ENCODE measurements at regions not wholly inside any gene's neighbourhood (a gene's known extent, or its start where the extent isn't known, plus 50 kb on each side); places are given as distances from the start of the nearest gene placed in this dataset.

DNA sequence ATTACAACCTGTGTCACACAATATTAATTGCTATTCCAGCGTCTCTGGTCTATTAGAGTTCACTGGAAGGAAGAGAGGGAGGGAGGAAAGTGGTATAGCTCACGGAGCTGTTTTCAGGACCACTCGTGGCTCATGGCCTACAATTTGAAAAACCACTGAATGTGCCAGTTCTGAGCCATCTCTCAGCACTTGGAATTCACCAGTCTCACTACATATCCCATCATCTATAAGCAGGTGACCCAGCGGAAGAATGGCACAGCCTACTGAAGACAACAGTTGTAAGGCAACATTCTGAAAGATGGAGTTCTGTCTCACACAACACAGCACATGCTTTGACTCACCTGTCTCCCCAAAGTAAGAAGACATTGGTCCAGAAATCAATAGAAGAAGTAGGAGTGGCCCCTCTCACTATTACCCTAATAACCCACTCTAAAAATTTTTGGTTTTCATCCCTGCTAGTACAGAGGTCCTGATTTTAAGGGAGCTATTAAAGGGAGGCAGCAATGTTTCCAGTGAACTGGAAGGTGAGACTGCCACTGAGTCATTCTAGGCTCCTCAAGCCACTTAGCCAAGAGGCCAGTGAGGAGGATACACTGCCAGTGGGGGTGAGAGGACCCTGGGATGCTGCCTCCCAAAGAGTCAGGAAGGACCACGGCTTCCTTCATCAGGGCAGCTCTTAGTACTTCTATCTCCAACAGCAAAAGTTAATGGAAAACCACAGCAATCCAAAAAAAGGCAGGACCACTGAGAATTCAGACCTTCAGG, 50.0 kb upstream of the DOCK9 start:
- no peak for DNase-seq

DNA sequence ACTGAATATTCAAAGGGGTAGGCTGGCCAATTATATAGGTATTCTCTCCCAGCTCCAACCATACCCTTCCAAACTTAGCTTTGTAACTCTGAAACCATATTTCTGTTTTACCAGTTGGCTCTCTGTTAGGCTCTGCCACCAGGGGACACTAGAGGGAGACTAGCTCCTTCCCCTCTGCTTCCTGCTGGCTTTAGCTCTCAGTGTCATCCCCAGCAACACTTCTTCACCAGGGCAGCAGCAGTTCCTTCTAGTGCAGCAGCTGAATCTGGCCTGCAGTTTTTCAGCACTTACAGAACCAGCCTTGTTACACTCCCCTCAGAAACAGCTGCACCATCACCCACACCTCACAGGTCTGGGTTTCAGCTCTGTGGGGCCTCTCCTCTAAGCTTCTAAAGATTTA, 51.0 kb upstream of the DOCK9 start:
- no peak for DNase-seq

DNA sequence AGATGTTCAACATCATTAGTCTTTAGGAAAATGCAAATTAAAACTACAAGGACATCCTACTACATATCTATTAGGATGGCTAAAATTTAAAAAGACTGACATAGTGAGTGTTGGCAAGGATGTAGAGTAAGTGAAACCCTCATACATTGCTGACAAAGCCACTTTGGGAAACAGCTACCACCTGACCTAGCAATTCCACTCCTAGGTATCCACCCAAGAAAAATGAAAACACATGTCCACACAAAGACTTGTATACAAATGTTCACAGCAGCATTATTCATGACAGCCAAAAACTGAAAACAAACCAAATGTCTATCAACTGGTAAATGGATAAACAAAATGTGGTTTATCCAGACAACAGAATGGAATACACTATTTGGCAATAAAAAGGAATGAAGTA, 51.7 kb upstream of the DOCK9 start:
- no peak for DNase-seq

DNA sequence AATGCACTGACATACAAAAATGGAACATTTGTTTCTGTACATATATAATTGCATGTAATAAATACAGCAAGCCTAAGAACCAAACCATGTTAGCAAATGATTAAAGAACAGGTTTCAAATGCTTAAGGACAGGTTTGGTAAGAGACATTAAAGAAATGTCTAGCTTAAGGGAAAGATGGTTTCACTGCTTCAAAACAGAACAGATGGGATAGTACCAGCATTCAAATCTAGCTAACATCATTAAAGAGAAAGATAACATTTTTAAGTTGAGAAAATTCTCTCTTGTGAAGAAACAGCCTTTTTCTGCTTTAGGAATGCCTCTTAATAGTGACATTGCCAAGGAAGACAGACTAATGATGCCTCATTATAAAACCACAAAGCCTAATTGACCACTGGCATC, 52.5 kb upstream of the DOCK9 start:
- DNase-seq = no peak

DNA sequence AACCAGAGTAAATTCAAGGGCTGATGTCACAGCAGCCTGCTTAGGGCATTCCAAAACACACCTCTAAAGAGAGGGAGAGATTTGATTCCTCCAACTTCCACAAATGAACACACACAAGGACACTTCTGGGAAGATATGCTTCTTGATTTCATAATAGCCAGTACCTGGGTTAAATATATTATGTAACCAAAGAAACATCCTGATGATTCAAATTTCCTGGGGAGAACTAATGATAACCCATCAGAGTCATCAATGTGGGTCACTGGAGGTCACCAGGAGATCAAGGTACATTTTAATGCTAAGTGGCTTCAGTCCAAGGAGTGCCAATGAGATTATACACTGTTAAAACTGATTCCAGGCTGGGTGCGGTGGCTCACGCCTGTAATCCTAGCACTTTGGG, 54.0 kb upstream of the DOCK9 start:
- DNase-seq = no peak

DNA sequence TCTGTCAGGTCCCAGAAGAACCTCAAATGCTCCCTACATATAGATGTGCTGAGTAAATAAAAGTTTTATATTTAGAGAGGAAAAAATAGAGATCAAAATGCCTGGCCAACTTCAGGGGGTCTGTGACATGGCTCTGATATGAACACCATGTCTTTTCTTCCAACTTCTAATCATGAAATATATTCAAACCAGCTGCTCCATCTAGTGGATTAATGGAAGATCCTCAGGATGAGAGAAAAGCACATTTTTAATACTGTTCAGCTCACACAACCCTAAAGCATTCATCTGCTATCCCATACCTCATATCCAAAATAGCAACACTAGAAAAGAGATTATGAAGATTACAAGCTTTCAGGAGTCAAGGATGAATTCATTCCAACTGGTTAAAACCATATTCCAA, 56.0 kb upstream of the DOCK9 start:
- no peak for DNase-seq

DNA sequence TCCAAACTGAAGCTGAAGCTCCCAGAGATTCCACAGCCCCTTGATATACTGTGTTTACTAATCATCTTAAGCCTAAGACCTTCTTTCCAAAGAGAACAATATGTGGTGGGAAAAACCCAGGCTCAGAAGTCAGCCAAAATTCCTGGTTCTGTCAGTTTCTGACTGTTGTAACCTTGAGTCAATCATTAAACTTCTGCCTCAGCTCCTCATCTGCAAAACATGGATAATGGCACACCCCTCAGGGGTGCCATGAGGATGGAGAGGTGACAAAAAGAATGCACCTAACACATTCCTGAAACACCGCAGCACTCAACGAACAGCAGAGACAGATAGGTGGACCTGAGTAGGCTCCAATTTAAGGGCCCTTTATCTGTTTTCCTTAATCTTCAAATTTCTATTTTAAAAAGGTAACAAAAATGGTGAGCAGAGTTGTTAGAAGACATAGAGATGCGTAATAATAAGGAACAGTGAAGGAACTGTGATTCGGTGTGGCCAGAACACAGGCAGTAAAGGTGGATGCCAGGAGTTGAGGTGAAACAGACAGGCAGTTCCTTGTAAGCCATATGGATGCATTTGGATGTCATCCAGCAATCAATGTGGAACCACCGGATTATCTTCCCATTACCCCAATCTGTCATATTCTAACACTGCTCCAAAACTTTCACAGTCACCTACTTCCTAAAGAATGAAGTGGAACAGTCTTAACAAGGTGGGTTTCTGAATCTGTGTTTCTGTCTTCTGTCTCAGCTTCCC, 56.6 kb upstream of the DOCK9 start:
- no peak for DNase-seq

DNA sequence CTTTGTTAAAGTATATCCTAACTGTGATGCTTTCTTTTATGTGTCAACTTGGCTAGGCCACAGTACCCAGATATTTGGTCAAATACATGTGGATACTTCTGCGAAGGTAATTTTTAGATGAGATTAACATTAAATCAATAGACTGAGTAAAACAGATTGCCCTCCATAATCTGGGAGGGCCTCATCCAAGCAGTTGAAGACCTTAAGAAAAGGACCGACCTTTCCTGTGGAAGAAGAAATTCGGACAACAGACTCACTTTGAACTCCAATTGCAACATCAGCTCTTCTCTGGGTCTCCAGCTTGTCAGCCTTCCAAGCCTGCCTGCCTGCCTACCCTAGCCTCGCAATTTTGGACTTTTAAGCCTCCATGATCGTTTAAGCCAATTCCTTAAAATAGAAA, 57.9 kb upstream of the DOCK9 start:
- DNase-seq = no peak

DNA sequence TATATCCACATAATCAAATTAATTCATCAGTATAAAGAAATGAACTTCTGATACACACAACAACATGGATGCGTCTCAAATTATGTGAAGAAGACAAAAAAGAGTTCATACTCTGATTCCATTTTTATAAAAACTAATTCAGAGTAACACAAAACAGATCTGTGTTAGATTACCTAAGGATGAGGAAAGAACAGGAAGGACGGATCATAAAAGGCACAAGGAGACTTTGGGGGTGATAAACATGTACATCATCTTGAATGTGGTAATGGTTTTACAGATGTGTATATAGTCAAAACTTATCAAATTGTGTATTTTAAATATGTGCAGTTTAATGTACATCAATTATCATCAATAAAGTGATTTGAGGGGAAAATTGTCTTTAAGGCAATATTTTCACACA, 59.9 kb upstream of the DOCK9 start:
- no peak for DNase-seq

DNA sequence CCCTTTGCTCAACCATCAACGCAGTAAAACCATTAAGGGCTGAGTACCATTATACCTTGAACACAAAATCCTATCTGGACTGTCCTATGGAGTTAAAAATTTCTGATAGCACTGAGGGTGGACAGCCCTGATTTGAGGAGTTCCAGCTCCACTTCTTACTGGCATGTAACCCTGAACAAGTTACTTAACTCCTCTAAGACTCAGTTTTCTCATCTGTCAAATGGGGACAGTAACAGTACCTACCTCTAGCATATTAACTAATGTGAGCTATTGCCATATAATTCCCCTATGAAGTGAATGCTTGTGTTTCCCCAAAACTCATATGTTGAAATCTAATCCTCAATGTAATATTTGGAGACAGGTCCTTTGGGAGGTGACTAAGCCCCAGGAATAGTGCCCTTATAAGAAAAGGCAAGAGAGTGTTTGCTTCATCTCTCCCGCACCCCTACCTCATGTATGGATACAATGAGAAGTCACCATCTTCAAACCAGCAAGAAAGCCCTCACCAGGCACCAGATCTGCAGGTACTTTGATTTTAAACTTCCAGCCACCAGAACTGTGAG, 61.9 kb upstream of the DOCK9 start:
- no peak for DNase-seq

DNA sequence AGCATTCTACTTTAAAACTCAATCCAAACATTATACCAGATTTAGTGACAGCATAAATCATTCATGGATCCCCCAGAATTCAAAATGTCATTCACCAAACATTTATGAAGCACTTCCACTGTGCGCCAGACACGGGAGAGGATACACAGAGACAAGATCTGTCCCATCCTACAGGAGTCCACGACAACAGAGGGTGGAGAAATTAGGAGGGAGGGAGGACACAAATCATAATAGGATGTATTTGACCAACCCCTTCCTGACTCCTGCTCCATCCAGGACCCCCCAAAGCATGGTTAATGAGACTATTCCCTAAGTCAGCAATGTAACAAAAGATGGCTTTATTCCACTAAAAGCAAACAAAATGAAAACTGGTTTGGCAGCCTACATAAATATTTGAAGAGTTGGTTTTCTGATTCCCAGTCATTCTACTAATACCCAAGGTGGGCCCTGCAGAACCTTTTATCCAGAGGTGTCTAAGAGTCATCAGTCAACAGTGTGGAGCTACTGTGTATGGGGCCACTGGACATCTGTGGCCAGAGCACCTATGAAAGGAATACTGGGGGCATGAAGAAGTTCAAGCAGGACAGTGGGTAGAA, 62.8 kb upstream of the DOCK9 start:
- DNase-seq = no peak

DNA sequence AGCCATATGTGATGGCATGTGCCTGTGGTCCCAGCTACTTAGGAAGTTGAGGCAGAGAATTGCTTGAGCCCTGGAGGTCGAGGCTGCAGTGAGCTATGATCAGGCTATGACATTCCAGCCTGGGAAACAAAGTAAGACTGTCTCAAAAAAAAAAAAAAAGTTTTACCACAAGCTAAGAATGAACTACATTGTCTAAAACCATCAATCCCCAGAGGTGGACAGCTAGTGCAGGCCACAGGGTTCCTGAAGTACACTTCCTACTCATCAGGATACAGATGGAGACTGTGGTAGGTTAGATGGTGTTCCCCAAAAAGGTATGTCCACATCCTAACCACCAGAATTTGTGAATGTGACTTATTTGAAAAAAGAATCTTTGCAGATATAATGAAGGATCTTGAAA, 63.5 kb upstream of the DOCK9 start:
- no peak for DNase-seq

DNA sequence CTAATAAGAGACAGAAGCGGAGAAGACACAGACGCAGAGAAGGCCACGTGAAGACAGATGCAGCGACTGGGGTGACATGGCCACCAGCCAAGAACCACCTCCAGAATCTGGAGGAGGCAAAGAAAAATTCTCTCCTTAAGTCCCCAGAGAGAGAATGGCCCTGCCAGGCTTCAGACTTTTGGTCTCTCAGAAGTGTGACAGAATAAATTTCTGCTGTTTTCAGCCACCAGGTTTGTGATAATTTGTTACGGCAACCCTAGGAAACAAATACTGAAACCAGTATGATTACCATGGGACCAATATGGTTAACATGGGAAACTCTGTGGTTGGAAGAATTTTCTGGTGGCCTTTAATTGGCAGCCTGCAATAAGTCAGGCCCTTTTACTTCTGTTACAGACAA, 63.9 kb upstream of the DOCK9 start:
- no peak for DNase-seq

DNA sequence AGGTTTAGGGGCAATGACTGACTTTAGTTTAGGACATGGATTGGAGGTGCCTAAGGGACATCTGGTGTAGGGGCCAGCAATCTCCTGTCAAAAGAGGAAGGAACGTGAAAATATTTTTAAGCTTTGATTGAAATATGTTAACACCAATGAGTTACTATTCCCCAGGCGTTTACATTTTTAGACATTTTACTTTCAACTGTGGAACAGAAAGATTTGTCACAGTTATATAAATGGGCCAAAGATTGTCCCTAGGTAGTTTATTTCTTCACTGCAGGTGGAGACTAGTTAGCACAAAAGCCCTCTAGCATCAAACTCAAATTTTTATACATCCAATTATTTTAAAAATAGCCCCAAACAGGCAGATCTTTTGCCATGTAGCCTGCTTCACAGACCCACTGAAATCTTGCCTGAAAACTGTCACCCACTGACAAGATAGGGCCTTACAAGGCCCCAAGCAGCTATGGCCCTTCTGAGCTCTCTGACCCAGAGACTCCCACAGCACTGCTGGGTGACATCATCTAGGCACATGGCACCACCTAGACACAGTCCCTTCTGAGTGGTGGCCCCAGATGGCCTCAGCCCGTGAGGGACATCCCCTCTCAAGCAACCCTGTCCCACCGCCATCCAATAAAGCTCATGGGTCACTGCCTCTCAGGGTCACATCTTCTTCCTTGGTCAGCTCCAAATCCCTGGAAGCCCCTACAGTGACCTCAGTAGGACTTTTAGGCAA, 64.8 kb upstream of the DOCK9 start:
- no peak for DNase-seq

DNA sequence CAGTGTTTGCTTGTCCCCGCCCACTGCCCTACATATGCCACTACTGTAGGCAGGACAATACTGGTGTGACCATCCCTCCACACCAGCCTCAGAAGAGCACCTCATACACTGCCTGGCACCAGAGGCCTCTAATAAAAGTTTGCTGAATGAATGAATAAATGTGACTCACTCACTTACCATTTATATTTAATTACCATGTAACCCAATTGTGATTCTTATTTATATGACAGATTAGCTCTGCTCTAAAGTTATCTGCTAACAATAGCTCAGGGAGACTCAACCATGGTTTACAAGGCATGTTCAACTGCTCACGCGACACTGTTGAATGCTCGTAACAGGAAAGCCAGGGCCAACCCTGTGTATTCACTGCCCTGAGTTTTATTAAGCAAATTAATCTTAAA, 66.0 kb upstream of the DOCK9 start:
- DNase-seq = no peak

DNA sequence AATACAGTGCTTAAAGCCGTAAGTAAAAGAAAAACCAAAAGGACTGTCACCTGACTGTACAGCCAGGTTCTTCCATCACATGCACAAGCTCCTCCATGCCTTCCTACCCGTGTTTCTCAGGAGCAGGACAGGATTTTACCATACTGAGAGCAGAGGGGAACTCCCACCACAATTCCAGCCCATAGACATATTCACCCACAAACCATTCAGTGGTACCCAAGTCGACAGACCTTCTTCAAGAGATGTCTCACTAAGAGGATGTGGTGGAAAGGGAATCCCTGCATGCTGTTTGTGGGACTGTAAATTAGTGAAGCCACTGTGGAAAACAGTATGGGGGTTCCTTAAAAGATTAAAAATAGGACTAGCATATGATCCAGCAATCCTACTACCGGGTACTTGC, 66.9 kb upstream of the DOCK9 start:
- no peak for DNase-seq

DNA sequence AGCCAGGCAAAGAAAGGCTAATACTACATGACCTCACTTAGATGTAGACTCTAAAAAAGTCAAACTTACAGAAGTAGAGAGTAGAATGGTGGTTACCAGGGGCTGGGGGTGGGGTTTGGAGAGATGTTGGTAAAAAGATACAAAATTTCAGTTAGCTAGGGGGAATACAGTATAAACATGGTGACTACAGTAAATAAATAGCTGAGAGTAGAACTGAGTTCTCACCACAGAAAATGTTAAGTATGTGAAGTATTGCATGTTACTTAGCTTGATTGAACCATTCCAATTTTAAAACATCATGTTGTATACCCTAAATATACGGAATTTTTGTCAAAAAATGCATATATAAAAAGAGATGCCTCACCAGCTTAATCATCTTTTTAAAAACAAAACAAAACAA, 67.5 kb upstream of the DOCK9 start:
- DNase-seq = no peak

DNA sequence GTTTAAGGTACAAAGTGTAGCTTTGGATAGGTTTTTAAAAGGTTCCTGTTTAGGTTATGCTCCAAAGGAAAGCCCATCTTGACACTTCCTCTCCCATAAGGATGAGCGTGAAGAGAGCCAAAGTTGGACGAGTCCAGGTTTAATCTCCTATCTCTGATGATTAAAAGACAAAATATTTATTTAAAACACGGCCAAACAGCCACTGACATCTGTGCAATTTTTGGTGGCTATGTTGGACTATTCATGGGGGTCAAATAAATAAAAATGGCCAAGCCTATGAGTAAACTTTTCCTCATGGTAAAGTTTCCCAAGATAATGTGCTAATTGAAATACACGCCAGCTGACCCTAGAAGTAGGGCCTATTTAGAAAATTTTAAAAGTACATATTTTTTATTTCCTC, 69.0 kb upstream of the DOCK9 start:
- DNase-seq = no peak

DNA sequence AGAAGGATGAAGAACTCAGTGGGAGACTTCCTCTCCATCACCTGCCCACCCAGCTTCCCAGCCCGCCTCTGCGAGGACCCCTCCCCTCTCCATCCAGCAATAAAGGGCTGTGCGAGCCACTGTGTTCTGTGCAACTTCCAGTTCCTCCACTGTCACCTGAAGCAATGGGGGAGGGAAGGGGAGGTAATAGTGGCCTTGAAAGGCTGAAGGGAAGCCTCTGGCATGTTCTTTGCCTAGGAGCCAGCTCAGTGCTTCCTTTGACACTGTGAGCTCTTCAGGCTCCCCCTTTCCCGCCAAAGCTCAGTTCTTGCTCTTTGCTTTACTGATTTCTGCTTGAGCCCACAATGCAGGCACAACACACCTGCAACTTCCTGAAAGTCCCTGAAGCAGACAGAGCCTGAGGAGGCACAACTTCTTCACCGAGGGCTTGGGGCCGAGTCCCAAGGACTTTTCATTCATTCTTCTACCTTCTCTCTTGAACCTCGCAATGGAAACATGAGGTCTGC, 73.2 kb upstream of the DOCK9 start:
- no peak for DNase-seq

DNA sequence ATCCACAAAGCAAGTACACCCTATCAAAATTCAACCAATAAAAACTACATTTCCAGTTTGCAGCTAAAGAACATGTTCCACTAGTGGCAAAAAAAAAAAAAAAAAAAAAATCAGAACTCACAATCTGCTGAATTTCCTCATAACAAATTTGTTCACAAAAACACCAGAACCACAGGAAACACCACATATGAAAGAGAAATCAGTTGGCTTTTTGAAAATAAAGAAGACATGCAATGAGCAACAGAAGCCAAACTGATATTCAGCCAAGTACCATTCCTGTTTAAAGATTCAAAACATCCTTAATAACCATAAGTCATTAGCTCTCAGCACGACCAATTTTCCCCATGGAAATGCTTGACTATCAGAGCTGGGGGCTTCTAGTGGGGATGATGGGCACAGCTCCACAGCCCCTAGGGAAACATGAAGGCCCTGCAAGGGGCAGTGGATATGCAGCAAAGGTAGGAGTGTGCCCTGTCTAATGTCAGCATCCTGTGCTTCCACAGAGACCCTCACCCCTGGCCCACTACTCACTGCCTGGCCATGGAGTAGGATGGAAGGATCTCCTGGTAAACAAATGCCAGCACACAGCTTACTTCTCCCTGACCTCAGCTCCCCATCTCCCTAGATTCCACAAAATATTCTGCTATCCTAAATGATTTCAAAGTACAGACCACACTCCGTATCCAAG, 74.0 kb upstream of the DOCK9 start:
- no peak for DNase-seq

DNA sequence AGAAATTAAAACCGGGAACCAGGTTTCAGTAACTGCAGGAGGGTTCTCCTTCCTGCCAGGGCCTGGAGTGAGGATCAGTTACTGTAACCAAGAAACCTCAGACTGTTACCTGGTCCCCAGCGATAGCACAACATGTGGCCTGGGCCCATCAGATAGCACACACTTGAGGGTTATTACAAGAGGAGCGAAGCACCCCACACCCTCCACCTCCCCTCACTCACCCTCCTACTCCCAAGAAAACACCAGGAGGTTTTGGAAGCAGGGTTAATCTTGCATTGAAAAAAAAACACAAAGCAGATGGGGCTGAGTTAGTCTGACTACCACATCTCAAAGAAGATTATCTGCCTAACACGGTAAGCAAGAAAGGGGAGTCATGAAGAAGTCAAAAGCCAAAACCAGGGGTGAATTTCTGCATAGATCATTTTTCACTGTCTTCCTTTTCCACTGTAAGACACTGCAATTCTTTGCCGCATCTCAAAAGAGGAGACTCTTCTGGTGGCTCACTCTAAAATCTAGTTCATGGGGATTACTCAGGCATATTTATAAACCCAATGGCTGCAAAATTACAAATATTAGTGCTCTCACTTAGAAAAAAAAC, 75.9 kb upstream of the DOCK9 start:
- DNase-seq = no peak

DNA sequence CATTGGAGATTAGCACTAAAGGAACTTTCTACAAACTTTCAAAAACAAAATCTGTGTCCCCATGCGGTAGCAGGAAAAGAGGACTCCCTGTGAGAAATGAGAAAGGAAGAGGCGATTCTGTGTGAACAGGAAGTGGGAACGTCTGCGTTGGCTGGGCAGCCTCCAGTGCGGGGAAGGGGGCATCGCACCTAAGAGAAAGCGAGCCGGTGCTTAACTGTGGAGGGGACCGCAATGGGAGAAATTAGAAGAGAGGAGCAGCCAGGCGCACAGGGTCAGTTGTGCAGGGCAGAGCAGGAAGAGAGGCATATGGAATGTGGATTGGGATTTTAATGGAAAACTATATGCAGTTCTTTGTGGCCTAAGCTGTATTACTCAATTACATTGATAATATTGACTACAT, 77.4 kb upstream of the DOCK9 start:
- DNase-seq = no peak
